Neutrophil (primary cell): ENCODE measurements at regions not wholly inside any gene's neighbourhood (a gene's known extent, or its start where the extent isn't known, plus 50 kb on each side); places are given as distances from the start of the nearest gene placed in this dataset.

Source experiments
- H3K27ac ChIP-seq: fragments of 200-600 bp; sonication (generic); 2 replicates; pipeline ENCODE4 v1.5.1; 2016; ENCODE audit warnings: mild to moderate bottlenecking, moderate library complexity
- H3K27me3 ChIP-seq: fragments of 200-600 bp; sonication (generic); 2 replicates; pipeline ENCODE4 v1.6.0; 2016; ENCODE audit warnings: mild to moderate bottlenecking
- H3K36me3 ChIP-seq: fragments of 200-600 bp; sonication (generic); 2 replicates; pipeline ENCODE4 v1.5.1; 2017
- H3K4me1 ChIP-seq, 2 experiments: fragments of 200-600 bp in 1 of 2; sonication (generic) in 1 of 2; 1 replicate in 1 of 2; 2 replicates in 1 of 2; pipeline versions ENCODE4 v1.5.1 to v1.6.1; 2013 to 2016; ENCODE audit warnings: low read depth in 1 of 2, low read length in 1 of 2, mild to moderate bottlenecking in 1 of 2, moderate library complexity in 1 of 2; ENCODE audit not compliant: control insufficient read depth in 1 of 2, insufficient read depth in 1 of 2
- H3K4me3 ChIP-seq, 2 experiments: fragments of 200-600 bp in 1 of 2; sonication (generic) in 1 of 2; 1 replicate in 1 of 2; 2 replicates in 1 of 2; pipeline ENCODE4 v1.5.1; 2013 to 2016; ENCODE audit warnings: low read depth in 1 of 2, low read length in 1 of 2, mild to moderate bottlenecking in 1 of 2, moderate library complexity in 1 of 2
- H3K9me3 ChIP-seq: fragments of 200-600 bp; sonication (generic); 2 replicates; pipeline ENCODE4 v1.5.1; 2016
- CTCF ChIP-seq: fragments of 200-600 bp; sonication (generic); IDR thresholded peaks from 2 replicates; pipeline ENCODE4 v1.5.1; 2016; ENCODE audit warnings: antibody characterized with exemption

- no peak overlapping the region for H3K4me3 ChIP-seq
- no peak for TF ChIP-seq CTCF
- no peaks in the 10 kb centered on the region for H3K4me1 ChIP-seq
- no peaks in the 10 kb centered on the region for H3K36me3 ChIP-seq
- H3K9me3 ChIP-seq = no peaks in the 10 kb centered on the region
- H3K27me3 ChIP-seq = peaks cover 20% of the 10 kb centered on the region
- no peak overlapping the region for H3K27ac ChIP-seq
These were observed 141.6 kb upstream of the CPSF6 start for GRCh38 chr12:69097619-69098368.

- TF ChIP-seq CTCF = no peak
- Histone ChIP-seq H3K9me3 (no peaks in the 10 kb centered on the region), H3K27ac (no peak overlapping the region), H3K27me3 (peaks cover 12% of the 10 kb centered on the region), H3K36me3 (no peaks in the 10 kb centered on the region), H3K4me1 (no peaks in the 10 kb centered on the region), H3K4me3 (no peak overlapping the region)
These were observed 140.1 kb upstream of the CPSF6 start for GRCh38 chr12:69099201-69099837.

GRCh38 chr12:69101505-69101904 is 137.9 kb upstream of the CPSF6 start:
- no peaks in the 10 kb centered on the region for H3K4me1 ChIP-seq
- no peak for TF ChIP-seq CTCF
- H3K36me3 ChIP-seq = no peaks in the 10 kb centered on the region
- no peak overlapping the region for H3K27ac ChIP-seq
- H3K9me3 ChIP-seq = no peaks in the 10 kb centered on the region
- peaks cover 8% of the 10 kb centered on the region for H3K27me3 ChIP-seq
- H3K4me3 ChIP-seq = no peak overlapping the region

GRCh38 chr12:69102856-69103255 is 136.5 kb upstream of the CPSF6 start:
- Histone ChIP-seq H3K27ac (no peak overlapping the region), H3K27me3 (peaks cover 1% of the 10 kb centered on the region), H3K36me3 (no peaks in the 10 kb centered on the region), H3K4me1 (no peaks in the 10 kb centered on the region), H3K4me3 (no peak overlapping the region), H3K9me3 (no peaks in the 10 kb centered on the region)
- TF ChIP-seq CTCF = no peak

GRCh38 chr12:69105101-69105962 is 134.0 kb upstream of the CPSF6 start:
- Histone ChIP-seq H3K27ac (no peak overlapping the region), H3K4me3 (no peak overlapping the region), H3K36me3 (no peaks in the 10 kb centered on the region), H3K9me3 (no peaks in the 10 kb centered on the region), H3K4me1 (no peaks in the 10 kb centered on the region), H3K27me3 (no peaks in the 10 kb centered on the region)
- no peak for TF ChIP-seq CTCF
